ENCODE measurements at regions not wholly inside any gene's neighbourhood (a gene's known extent, or its start where the extent isn't known, plus 50 kb on each side); places are given as distances from the start of the nearest gene placed in this dataset.

DNA sequence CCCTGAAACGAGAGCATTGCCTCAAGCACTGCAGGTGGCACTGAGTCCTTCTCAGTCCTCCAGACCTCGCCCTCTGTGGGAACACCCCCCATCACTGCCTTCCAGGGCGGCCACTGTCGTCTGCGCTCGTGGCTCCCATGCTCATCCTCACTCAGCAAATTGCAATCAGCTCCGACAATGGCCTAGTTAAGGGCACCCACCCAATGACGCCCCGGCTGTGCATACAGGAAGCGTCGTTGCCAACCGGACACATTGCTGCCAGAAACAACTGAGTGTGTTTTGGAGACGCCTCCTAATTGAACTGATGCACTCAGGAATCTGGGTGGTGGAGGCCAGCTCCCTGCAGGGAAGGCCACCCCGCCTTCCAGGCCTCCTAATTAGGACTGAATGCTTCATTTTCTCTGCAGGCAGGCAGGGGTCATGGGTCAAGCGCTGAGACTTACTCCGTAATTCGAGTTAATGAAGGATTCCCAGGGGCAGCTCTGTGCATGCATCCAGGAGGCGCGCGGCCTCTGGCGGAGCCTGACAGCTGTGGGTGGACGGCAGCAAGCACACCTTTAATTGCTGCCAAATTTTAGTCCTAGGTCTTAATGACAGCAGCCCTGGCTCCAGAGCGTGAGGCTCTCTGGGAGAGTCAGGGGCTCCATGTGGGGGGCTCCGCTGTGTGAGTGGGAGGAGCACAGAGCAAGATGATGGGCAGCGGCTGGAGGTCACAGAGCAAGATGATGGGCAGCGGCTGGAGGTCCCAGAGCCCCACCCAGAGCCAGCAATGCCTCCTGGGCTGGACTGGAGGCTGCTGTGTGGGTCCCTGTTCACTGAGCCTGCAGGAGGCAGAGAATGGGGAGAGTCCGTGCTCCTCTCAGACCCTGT, 199.0 kb downstream of the BRD1 start:
- no peaks in the 10 kb centered on the region for H3K36me3 ChIP-seq (ENCODE audit: control insufficient read depth, insufficient read depth, low read length)
- no peak overlapping the region for H3K4me3 ChIP-seq (ENCODE audit: low read depth, low read length)
- H3K27me3 ChIP-seq (ENCODE audit: control insufficient read depth, insufficient read depth, low read length), result no peaks in the 10 kb centered on the region
- no peak for DNase-seq (ENCODE audit: low read depth)
- TF ChIP-seq, protein P1, sequence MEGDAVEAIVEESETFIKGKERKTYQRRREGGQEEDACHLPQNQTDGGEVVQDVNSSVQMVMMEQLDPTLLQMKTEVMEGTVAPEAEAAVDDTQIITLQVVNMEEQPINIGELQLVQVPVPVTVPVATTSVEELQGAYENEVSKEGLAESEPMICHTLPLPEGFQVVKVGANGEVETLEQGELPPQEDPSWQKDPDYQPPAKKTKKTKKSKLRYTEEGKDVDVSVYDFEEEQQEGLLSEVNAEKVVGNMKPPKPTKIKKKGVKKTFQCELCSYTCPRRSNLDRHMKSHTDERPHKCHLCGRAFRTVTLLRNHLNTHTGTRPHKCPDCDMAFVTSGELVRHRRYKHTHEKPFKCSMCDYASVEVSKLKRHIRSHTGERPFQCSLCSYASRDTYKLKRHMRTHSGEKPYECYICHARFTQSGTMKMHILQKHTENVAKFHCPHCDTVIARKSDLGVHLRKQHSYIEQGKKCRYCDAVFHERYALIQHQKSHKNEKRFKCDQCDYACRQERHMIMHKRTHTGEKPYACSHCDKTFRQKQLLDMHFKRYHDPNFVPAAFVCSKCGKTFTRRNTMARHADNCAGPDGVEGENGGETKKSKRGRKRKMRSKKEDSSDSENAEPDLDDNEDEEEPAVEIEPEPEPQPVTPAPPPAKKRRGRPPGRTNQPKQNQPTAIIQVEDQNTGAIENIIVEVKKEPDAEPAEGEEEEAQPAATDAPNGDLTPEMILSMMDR (IDR thresholded peaks at IDR 0.05; ENCODE audit: insufficient read depth, low read length, severe bottlenecking), result no peak
- no peak for FAIRE-seq

DNA sequence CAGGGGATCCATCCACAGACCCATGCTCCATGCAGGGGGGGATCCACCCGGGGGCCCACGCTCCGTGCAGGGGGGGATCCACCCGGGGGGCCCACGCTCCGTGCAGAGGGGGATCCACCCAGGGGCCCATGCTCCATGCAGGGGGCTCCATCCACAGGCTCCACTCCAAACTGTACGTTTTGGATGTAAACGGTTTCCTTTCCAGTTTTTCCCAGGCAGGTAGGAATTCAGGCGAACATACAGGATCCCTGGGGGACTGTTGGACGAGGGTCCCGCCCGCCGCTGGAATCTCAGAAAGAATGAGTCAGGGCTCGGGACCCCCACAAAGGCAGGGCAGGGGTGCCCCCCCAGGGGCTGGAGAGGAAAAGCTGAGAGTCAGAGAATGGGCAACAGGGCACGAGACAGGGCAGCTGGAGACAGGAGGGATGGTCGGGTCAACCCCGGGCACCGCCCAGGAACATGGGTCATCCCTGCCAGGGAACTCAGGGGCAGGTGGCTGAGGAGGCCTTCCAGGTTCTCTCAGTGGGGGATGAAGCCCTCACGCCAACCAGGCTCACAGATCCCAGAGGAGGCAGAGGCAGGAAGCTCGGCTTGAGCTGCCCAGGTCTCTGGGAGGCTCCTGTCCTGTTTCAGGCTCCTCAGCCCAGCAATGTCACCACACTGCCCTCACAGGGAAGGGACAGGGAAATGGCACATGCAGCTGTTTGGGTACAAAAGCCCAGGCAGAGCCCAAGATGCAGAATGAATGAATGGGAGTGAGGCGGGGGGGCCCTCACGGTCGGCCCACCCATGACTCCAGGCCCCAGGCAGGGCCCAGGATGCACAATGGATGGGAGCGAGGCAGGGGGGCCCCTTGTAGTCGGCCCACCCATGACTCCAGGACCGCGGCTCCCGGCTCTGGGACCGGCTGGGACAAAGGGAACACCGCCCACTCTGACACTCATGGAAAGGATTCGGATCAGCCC, 200.2 kb downstream of the BRD1 start:
- Histone ChIP-seq H3K27me3 (ENCODE audit: control insufficient read depth, insufficient read depth, low read length) (no peaks in the 10 kb centered on the region), H3K36me3 (ENCODE audit: control insufficient read depth, insufficient read depth, low read length) (no peaks in the 10 kb centered on the region), H3K4me3 (ENCODE audit: low read depth, low read length) (no peak overlapping the region)
- FAIRE-seq, result no peak
- no peak for DNase-seq (ENCODE audit: low read depth)
- TF ChIP-seq, protein P1 (IDR thresholded peaks at IDR 0.05; ENCODE audit: insufficient read depth, low read length, severe bottlenecking), result no peak

DNA sequence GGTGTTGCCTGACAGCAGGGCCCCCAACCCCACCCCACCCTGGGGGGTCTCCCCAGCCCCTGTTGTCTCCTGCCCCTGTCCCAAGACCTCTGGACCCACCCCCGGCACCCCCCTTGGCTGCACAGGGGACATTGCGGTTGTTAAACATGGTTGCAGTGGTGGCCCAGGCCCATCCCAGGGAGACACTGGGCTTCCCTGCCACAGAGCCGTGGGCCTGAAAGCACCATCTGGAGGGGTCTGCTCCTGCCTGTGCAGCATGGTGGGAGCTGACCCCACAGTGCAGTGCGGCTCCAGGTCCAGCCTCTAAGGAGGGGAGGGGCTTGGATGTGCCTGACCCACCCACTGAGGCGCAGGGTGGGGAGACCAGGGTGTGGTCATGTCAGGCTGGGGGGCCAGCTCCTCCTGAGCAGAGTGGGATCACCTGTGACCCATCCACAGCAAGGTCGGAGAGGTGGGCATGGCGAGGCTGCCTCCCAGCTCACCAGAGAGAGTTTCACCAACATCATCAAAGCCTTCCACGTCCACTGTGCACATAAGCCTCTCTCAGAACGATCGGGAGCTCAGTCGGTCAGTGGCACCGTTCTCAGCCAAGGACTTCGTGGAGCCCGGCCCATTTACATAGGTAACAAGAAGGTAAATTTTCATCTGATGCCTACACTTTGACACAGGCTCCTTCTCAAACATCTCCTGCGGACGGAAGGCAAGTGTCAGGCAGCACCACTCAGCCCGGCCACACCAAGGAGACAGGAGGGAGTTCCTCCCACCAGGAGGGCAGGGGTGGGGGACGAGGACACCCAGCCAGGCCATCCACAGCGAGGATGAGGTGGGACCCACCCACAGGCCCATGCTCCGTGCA, 201.1 kb downstream of the BRD1 start:
- H3K27me3 ChIP-seq (ENCODE audit: control insufficient read depth, insufficient read depth, low read length), result no peaks in the 10 kb centered on the region
- DNase-seq (ENCODE audit: low read depth) (no peak), FAIRE-seq (no peak)
- TF ChIP-seq, protein P1 (IDR thresholded peaks at IDR 0.05; ENCODE audit: insufficient read depth, low read length, severe bottlenecking), result no peak
- no peaks in the 10 kb centered on the region for H3K36me3 ChIP-seq (ENCODE audit: control insufficient read depth, insufficient read depth, low read length)
- no peak overlapping the region for H3K4me3 ChIP-seq (ENCODE audit: low read depth, low read length)

DNA sequence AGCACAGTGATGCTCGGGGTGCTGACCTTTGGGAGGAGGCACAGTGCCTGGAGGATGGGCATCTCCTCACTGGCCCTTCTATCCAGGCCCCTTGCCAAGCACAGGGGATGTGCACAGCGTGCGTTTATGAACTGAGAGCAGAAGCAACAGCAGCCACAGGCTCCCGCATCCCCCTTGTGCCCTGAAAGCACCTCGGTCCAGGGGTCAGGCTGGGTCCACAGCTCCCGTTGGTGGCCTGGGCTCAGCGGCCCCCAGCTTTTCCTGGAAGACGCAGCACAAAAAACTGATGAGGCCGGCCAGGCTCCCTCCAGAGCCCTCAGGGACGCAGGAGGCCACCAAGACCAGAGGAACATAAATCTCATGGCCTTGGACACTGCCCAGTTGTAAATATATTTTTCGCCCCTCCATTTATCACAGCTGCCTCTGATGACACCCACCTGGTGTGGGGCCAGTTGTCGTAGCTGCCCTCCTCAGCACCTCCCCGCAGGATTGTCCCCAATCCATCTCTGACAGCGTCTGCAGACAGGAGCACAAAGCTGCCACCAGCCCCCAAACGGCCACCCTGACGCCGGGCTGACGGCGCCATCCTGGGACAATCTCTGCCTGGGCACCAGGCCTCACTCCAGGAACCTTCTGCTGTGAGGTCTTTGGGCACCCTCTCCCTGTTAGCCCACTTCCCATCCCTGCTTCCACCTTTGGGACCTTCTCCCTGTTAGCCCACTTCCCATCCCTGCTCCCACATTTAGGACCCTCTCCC, 203.1 kb downstream of the BRD1 start:
- no peak overlapping the region for H3K4me3 ChIP-seq (ENCODE audit: low read depth, low read length)
- TF ChIP-seq, protein P1 (IDR thresholded peaks at IDR 0.05; ENCODE audit: insufficient read depth, low read length, severe bottlenecking), result no peak
- DNase-seq (ENCODE audit: low read depth), result no peak
- H3K36me3 ChIP-seq (ENCODE audit: control insufficient read depth, insufficient read depth, low read length), result no peaks in the 10 kb centered on the region
- no peak for FAIRE-seq
- no peaks in the 10 kb centered on the region for H3K27me3 ChIP-seq (ENCODE audit: control insufficient read depth, insufficient read depth, low read length)

DNA sequence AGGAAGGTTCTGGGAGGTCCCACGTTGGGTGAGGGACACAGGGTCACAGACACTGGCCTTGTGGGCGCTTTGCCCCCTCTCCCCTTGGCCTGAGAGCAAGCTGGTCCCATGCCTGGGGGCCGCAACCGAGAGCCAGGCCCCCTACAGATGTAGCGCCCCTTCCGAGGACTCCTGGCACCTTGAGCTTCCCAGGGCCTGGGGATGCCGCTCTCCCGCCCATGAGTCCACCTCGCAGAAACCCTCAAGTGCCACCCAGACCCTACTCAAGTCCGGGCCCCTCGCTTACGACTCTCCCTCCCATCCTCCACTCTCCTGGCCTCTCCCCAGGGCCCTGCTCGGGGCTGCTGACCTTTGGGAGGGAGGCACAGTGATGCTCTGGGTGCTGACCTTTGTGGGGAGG, 204.0 kb downstream of the BRD1 start:
- no peaks in the 10 kb centered on the region for H3K36me3 ChIP-seq (ENCODE audit: control insufficient read depth, insufficient read depth, low read length)
- no peak overlapping the region for H3K4me3 ChIP-seq (ENCODE audit: low read depth, low read length)
- TF ChIP-seq, protein P1 (IDR thresholded peaks at IDR 0.05; ENCODE audit: insufficient read depth, low read length, severe bottlenecking), result no peak
- H3K27me3 ChIP-seq (ENCODE audit: control insufficient read depth, insufficient read depth, low read length), result no peaks in the 10 kb centered on the region
- DNase-seq (ENCODE audit: low read depth) (no peak), FAIRE-seq (no peak)

All from bronchial epithelial cell (primary cell).